ENCODE measurements at regions not wholly inside any gene's neighbourhood (a gene's known extent, or its start where the extent isn't known, plus 50 kb on each side); places are given as distances from the start of the nearest gene placed in this dataset.
A peak's percentile ranks its signal among the peaks of the same experiment; 100 is the strongest.

GRCh38 chr11:8338138-8338537 is 74.5 kb upstream of the LMO1 start:
- Histone ChIP-seq H3K9ac (ENCODE audit: control insufficient read depth, extremely low read depth, insufficient read depth, low read length) (no peak overlapping the region), H3K79me2 (ENCODE audit: control insufficient read depth, insufficient read depth, low read length) (no peaks in the 10 kb centered on the region), H3K9me1 (ENCODE audit: control insufficient read depth, extremely low read depth, insufficient read depth, low read length) (peaks cover 2% of the 10 kb centered on the region), H2AFZ (ENCODE audit: control insufficient read depth, low read length) (no peak overlapping the region), H3K27ac (ENCODE audit: control insufficient read depth, insufficient read depth, low read length) (no peak overlapping the region), H3K4me2 (ENCODE audit: control insufficient read depth, extremely low read depth, insufficient read depth, low read depth, low read length) (no peak overlapping the region), H3K4me1 (ENCODE audit: control insufficient read depth, extremely low read depth, insufficient read depth, low read length) (peaks cover 27% of the 10 kb centered on the region), H3K9me3 (ENCODE audit: control insufficient read depth, low read depth, low read length) (no peaks in the 10 kb centered on the region), H3K36me3 (ENCODE audit: control insufficient read depth in 2 of 2, extremely low read depth in 1 of 2, insufficient read depth in 2 of 2, low read length in 2 of 2) (no peaks in the 10 kb centered on the region), H4K20me1 (ENCODE audit: control insufficient read depth, extremely low read depth, insufficient read depth, low read length) (no peaks in the 10 kb centered on the region), H3K4me3 (ENCODE audit: control insufficient read depth in 2 of 3, extremely low read depth in 1 of 3, insufficient read depth in 2 of 3, low read depth in 1 of 3, low read length in 3 of 3) (no peak overlapping the region), H3K27me3 (ENCODE audit: control insufficient read depth, extremely low read depth, insufficient read depth, low read length) (peaks cover 6% of the 10 kb centered on the region)
- no peak for FAIRE-seq
- dilution Hi-C loops (cut with MboI; ENCODE audit: extremely low pct_ligation_motif_present, low sequenced_read_pairs) = no loop called here
- TF ChIP-seq EZH2 (IDR thresholded peaks at IDR 0.05; ENCODE audit: low read length) (no peak), CTCF (optimal IDR thresholded peaks at IDR 0.05 in 1 of 3, IDR thresholded peaks at IDR 0.05 in 1 of 3, conservative IDR thresholded peaks at IDR 0.05 in 1 of 3; ENCODE audit: extremely low read depth in 1 of 3, insufficient read depth in 2 of 3, low read length in 3 of 3) (peak; percentile 68 to 74 (median 70))
- DNase-seq (ENCODE audit: low read depth, low spot score) = no peak

- peaks cover 6% of the 10 kb centered on the region for H3K27me3 ChIP-seq (ENCODE audit: control insufficient read depth, extremely low read depth, insufficient read depth, low read length)
- no peak for TF ChIP-seq CTCF (optimal IDR thresholded peaks at IDR 0.05 in 1 of 3, IDR thresholded peaks at IDR 0.05 in 1 of 3, conservative IDR thresholded peaks at IDR 0.05 in 1 of 3; ENCODE audit: extremely low read depth in 1 of 3, insufficient read depth in 2 of 3, low read length in 3 of 3)
- TF ChIP-seq EZH2 (IDR thresholded peaks at IDR 0.05; ENCODE audit: low read length) = no peak
- no peak overlapping the region for H3K27ac ChIP-seq (ENCODE audit: control insufficient read depth, insufficient read depth, low read length)
- H4K20me1 ChIP-seq (ENCODE audit: control insufficient read depth, extremely low read depth, insufficient read depth, low read length) = no peaks in the 10 kb centered on the region
- H3K9me3 ChIP-seq (ENCODE audit: control insufficient read depth, low read depth, low read length) = no peaks in the 10 kb centered on the region
- no peak overlapping the region for H2AFZ ChIP-seq (ENCODE audit: control insufficient read depth, low read length)
- H3K4me3 ChIP-seq (ENCODE audit: control insufficient read depth in 2 of 3, extremely low read depth in 1 of 3, insufficient read depth in 2 of 3, low read depth in 1 of 3, low read length in 3 of 3) = no peak overlapping the region
- H3K9ac ChIP-seq (ENCODE audit: control insufficient read depth, extremely low read depth, insufficient read depth, low read length) = no peak overlapping the region
- DNase-seq (ENCODE audit: low read depth, low spot score) = no peak
- peaks cover 26% of the 10 kb centered on the region for H3K4me1 ChIP-seq (ENCODE audit: control insufficient read depth, extremely low read depth, insufficient read depth, low read length)
- no peak overlapping the region for H3K4me2 ChIP-seq (ENCODE audit: control insufficient read depth, extremely low read depth, insufficient read depth, low read depth, low read length)
- no peaks in the 10 kb centered on the region for H3K36me3 ChIP-seq (ENCODE audit: control insufficient read depth in 2 of 2, extremely low read depth in 1 of 2, insufficient read depth in 2 of 2, low read length in 2 of 2)
- no peak for FAIRE-seq
- dilution Hi-C loops (cut with MboI; ENCODE audit: extremely low pct_ligation_motif_present, low sequenced_read_pairs) = no loop called here
- peaks cover 2% of the 10 kb centered on the region for H3K9me1 ChIP-seq (ENCODE audit: control insufficient read depth, extremely low read depth, insufficient read depth, low read length)
- no peaks in the 10 kb centered on the region for H3K79me2 ChIP-seq (ENCODE audit: control insufficient read depth, insufficient read depth, low read length)
These were observed 73.6 kb upstream of the LMO1 start for GRCh38 chr11:8337130-8337795.

Data from keratinocyte (primary cell).